Retinal pigment epithelial cell (primary cell): ENCODE measurements at regions not wholly inside any gene's neighbourhood (a gene's known extent, or its start where the extent isn't known, plus 50 kb on each side); places are given as distances from the start of the nearest gene placed in this dataset.

Source experiments
- DNase-seq: peaks from one replicate; pipeline ENCODE4 v3.0.0-alpha.2; 2010; ENCODE audit warnings: low read depth
- H3K4me3 ChIP-seq: 2 replicates; pipeline ENCODE4 v1.5.1; 2011; ENCODE audit warnings: mild to moderate bottlenecking, low read length, control low read depth, moderate library complexity
- TF ChIP-seq, protein P1 (sequence below): conservative IDR thresholded peaks from 2 replicates; pipeline ENCODE4 v1.5.1; 2011; ENCODE audit warnings: low read depth, low read length, control low read depth, inconsistent platforms

GRCh38 chr13:107374038-107374437 lies 806.1 kb upstream of the ARGLU1 start:
- TF ChIP-seq, protein P1, sequence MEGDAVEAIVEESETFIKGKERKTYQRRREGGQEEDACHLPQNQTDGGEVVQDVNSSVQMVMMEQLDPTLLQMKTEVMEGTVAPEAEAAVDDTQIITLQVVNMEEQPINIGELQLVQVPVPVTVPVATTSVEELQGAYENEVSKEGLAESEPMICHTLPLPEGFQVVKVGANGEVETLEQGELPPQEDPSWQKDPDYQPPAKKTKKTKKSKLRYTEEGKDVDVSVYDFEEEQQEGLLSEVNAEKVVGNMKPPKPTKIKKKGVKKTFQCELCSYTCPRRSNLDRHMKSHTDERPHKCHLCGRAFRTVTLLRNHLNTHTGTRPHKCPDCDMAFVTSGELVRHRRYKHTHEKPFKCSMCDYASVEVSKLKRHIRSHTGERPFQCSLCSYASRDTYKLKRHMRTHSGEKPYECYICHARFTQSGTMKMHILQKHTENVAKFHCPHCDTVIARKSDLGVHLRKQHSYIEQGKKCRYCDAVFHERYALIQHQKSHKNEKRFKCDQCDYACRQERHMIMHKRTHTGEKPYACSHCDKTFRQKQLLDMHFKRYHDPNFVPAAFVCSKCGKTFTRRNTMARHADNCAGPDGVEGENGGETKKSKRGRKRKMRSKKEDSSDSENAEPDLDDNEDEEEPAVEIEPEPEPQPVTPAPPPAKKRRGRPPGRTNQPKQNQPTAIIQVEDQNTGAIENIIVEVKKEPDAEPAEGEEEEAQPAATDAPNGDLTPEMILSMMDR, result no peak
- no peak for DNase-seq
- no peak overlapping the region for H3K4me3 ChIP-seq

DNA sequence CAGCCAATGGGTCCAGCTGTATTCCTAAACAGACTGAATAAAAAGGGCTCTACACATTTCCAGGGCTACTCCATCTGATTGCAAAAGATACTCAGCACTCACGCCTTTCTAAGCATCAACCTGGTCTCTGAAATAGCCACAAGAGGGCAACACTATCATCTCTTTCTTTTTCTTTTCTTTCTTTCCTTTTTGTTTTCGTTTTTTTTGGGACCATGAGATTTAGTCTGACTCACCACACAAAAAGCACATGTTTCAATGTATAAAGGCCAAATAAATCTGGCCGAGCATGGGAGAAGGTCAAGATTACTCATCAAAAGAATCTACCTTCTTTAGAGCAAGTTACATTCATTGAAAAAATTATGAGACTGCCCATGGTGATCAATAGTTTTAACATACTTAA lies 805.6 kb upstream of the ARGLU1 start:
- TF ChIP-seq, protein P1, result peak; percentile 71
- peak; percentile 59 for DNase-seq
- H3K4me3 ChIP-seq, result no peak overlapping the region

DNA sequence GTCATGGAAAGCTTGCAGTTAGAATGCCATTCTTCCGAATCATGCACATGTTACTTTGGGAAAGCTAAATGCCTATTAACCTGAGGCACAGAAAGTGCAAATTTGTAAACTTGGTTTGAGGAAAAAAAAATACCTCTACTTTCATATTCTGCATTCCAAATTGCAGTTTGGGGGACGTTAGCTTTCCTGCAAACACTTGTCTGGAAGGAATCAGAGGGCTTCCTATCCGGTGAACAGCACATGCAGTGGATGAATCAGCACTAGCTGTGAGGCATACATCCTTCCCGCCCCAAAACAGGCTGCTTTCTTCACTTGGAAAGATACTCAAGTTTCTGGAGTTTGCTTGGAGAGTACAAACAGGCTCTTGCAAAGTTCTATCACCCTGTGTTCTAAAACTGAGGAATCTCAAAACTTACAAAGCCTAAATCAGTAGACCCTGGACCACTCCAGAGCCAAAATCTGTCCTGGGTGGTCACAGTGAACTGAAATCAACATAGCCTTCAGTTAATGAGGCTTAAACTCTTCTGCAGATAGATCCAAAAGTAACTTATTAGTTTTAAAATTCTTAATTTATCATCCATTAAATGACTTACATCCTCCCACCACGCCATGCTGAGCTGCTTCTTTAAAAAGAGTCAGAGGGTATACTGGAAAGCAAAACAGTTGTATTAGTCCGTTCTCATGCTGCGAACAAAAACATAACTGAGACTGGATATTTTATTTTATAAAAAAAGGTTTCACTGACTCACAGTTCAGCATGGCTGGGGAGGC lies 802.3 kb upstream of the ARGLU1 start:
- TF ChIP-seq, protein P1, result no peak
- no peak for DNase-seq
- no peak overlapping the region for H3K4me3 ChIP-seq

GRCh38 chr13:107367258-107367657 lies 799.3 kb upstream of the ARGLU1 start:
- DNase-seq, result no peak
- TF ChIP-seq, protein P1, result no peak
- H3K4me3 ChIP-seq, result no peak overlapping the region

- TF ChIP-seq, protein P1, result no peak
- no peak for DNase-seq
- no peak overlapping the region for H3K4me3 ChIP-seq
Measured at GRCh38 chr13:107365466-107366215, 797.7 kb upstream of the ARGLU1 start.

DNA sequence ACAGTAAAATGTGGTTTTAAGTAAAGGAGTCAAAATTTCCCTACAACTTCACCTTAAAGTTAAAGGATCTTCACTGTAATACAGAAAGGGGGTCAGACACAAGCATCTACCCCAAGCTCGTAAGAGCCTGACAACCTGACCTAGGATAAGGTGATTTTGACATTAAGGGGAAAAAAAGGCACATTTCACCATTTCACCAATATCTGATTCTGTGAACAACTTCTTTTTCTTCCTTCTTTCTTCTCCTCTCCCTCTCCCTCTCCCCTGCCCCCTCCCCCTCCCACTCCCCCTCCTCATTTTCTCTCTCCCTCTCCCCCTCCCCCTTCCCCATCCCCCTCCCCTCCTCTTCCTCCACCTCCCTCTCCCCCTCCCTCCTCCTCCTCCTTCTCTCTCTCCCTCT lies 796.7 kb upstream of the ARGLU1 start:
- H3K4me3 ChIP-seq, result no peak overlapping the region
- DNase-seq, result no peak
- TF ChIP-seq, protein P1, result no peak
